ENCODE measurements at regions not wholly inside any gene's neighbourhood (a gene's known extent, or its start where the extent isn't known, plus 50 kb on each side); places are given as distances from the start of the nearest gene placed in this dataset.

- 0 out of 2 replicates have a peak, but pooled peaks have one; percentile 26 for TF ChIP-seq HNF1B (CRISPR knock-in tag; IDR thresholded peaks at IDR 0.05)
- TF ChIP-seq HNF4A (CRISPR knock-in tag; IDR thresholded peaks at IDR 0.05): peak; percentile 51
- TF ChIP-seq IRF2 (CRISPR knock-in tag; IDR thresholded peaks at IDR 0.05): no peak
- TF ChIP-seq ARID5B (CRISPR knock-in tag; IDR thresholded peaks at IDR 0.05): peak; percentile 79
- peak; percentile 71 for TF ChIP-seq CEBPG (CRISPR knock-in tag; IDR thresholded peaks at IDR 0.05)
- TF ChIP-seq TBX3 (IDR thresholded peaks at IDR 0.05; ENCODE audit: borderline replicate concordance): peak; percentile 58; the same call in 1 of the 2 replicates
- TF ChIP-seq HMG20A (CRISPR knock-in tag; IDR thresholded peaks at IDR 0.05; ENCODE audit: borderline replicate concordance): peak; percentile 47; the same call in 1 of the 2 replicates
- TF ChIP-seq ZNF362 (CRISPR knock-in tag; IDR thresholded peaks at IDR 0.05; ENCODE audit: borderline replicate concordance): no peak
- peak; percentile 77 for TF ChIP-seq CEBPB (IDR thresholded peaks at IDR 0.05; ENCODE audit: borderline replicate concordance, low read depth, low read length)
- TF ChIP-seq FOXK1 (CRISPR knock-in tag; IDR thresholded peaks at IDR 0.05; ENCODE audit: borderline replicate concordance, low read depth): peak; percentile 58; the same call in 1 of the 2 replicates
- TF ChIP-seq ZNF292 (CRISPR knock-in tag; IDR thresholded peaks at IDR 0.05; ENCODE audit: borderline replicate concordance, low read depth): 0 out of 2 replicates have a peak, but pooled peaks have one; percentile 56
- no peak for TF ChIP-seq FOXP1 (IDR thresholded peaks at IDR 0.05)
- peak; percentile 40; the same call in 1 of the 2 replicates for TF ChIP-seq FOXP1 (CRISPR knock-in tag; IDR thresholded peaks at IDR 0.05)
- TF ChIP-seq MED1 (CRISPR knock-in tag; IDR thresholded peaks at IDR 0.05): peak; percentile 58
- peak; percentile 30; the same call in 1 of the 2 replicates for TF ChIP-seq SAP130 (CRISPR knock-in tag; IDR thresholded peaks at IDR 0.05; ENCODE audit: low read depth)
- TF ChIP-seq GFI1 (CRISPR knock-in tag; IDR thresholded peaks at IDR 0.05; ENCODE audit: borderline replicate concordance): peak; percentile 39; the same call in 1 of the 2 replicates
- TF ChIP-seq RXRB (CRISPR knock-in tag; IDR thresholded peaks at IDR 0.05; ENCODE audit: borderline replicate concordance): peak; percentile 56; the same call in 1 of the 2 replicates
- peak; percentile 66; the same call in 1 of the 2 replicates for TF ChIP-seq MEIS2 (CRISPR knock-in tag; IDR thresholded peaks at IDR 0.05)
- TF ChIP-seq SALL1 (CRISPR knock-in tag; IDR thresholded peaks at IDR 0.05): peak; percentile 54
These were observed 68.0 kb upstream of the HELT start (continued) for GRCh38 chr4:184950117-184950830.

Data from HepG2 (cell line).